HuH-7.5 (cell line): ENCODE measurements at regions not wholly inside any gene's neighbourhood (a gene's known extent, or its start where the extent isn't known, plus 50 kb on each side); places are given as distances from the start of the nearest gene placed in this dataset.

Source experiments
- DNase-seq: peaks from one replicate; pipeline ENCODE4 v3.0.0; 2011; ENCODE audit warnings: low spot score

- no peak for DNase-seq
Measured at GRCh38 chr1:105838071-105838470, 1218.4 kb upstream of the PRMT6 start.

GRCh38 chr1:105865546-105865945, 1190.9 kb upstream of the PRMT6 start:
- DNase-seq = no peak

- no peak for DNase-seq
Measured at GRCh38 chr1:105872817-105873216, 1183.7 kb upstream of the PRMT6 start.

GRCh38 chr1:105874621-105875020, 1181.9 kb upstream of the PRMT6 start:
- DNase-seq = no peak

GRCh38 chr1:105886309-105886708, 1170.2 kb upstream of the PRMT6 start:
- no peak for DNase-seq

- DNase-seq = no peak
Measured at GRCh38 chr1:105891308-105891707, 1165.2 kb upstream of the PRMT6 start.

GRCh38 chr1:105894006-105894405, 1162.5 kb upstream of the PRMT6 start:
- no peak for DNase-seq

- DNase-seq = no peak
Measured at GRCh38 chr1:105909811-105910210, 1146.7 kb upstream of the PRMT6 start.

GRCh38 chr1:105914403-105914802, 1142.1 kb upstream of the PRMT6 start:
- DNase-seq = no peak

- no peak for DNase-seq
Measured at GRCh38 chr1:105934806-105935205, 1121.7 kb upstream of the PRMT6 start.

- DNase-seq = no peak
Measured at GRCh38 chr1:105964879-105965278, 1091.6 kb upstream of the PRMT6 start.

- DNase-seq = no peak
Measured at GRCh38 chr1:105997516-105997915, 1059.0 kb upstream of the PRMT6 start.

GRCh38 chr1:106022312-106022902, 1034.1 kb upstream of the PRMT6 start:
- no peak for DNase-seq

- DNase-seq = no peak
Measured at GRCh38 chr1:106027871-106028270, 1028.6 kb upstream of the PRMT6 start.

GRCh38 chr1:106037526-106037925, 1018.9 kb upstream of the PRMT6 start:
- DNase-seq = no peak

- DNase-seq = no peak
Measured at GRCh38 chr1:106038260-106038659, 1018.2 kb upstream of the PRMT6 start.

- no peak for DNase-seq
Measured at GRCh38 chr1:106043971-106044370, 1012.5 kb upstream of the PRMT6 start.

GRCh38 chr1:106047210-106047609, 1009.3 kb upstream of the PRMT6 start:
- DNase-seq = no peak

GRCh38 chr1:106049595-106049994, 1006.9 kb upstream of the PRMT6 start:
- no peak for DNase-seq

GRCh38 chr1:106055855-106056254, 1000.6 kb upstream of the PRMT6 start:
- no peak for DNase-seq

GRCh38 chr1:106061586-106062495, 994.6 kb upstream of the PRMT6 start:
- no peak for DNase-seq

- DNase-seq = no peak
Measured at GRCh38 chr1:106063510-106063909, 993.0 kb upstream of the PRMT6 start.

GRCh38 chr1:106072909-106073600, 983.4 kb upstream of the PRMT6 start:
- DNase-seq = no peak
